ENCODE measurements at regions not wholly inside any gene's neighbourhood (a gene's known extent, or its start where the extent isn't known, plus 50 kb on each side); places are given as distances from the start of the nearest gene placed in this dataset.

- H3K27ac ChIP-seq = peak overlapping the region in 3 of 4 donors; percentile 40 to 77 (median 64)
These were observed 130.9 kb downstream of the CHSY1 start for GRCh38 chr15:101120987-101121386.

DNA sequence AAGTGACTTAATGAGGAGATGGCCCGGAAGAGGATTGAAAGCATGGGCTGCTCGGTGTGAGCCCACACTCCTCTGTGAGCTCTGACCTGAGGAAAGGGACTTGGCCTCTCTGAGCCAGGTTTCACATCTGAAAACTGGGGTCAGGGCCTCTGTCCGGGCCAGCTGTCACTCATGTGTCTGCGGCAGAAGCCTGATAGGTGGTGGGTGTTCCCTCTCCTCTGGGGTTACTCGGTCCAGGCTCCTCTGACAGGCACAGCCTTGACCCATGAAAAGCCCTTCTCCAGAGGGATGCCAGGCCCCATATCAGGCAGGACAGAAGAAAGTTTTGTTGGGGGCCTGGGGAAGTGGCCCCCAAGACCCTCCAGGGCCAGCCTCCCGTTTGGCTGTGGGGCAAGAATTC, 131.4 kb downstream of the CHSY1 start:
- no peak for DNase-seq
- TF ChIP-seq, protein P1, sequence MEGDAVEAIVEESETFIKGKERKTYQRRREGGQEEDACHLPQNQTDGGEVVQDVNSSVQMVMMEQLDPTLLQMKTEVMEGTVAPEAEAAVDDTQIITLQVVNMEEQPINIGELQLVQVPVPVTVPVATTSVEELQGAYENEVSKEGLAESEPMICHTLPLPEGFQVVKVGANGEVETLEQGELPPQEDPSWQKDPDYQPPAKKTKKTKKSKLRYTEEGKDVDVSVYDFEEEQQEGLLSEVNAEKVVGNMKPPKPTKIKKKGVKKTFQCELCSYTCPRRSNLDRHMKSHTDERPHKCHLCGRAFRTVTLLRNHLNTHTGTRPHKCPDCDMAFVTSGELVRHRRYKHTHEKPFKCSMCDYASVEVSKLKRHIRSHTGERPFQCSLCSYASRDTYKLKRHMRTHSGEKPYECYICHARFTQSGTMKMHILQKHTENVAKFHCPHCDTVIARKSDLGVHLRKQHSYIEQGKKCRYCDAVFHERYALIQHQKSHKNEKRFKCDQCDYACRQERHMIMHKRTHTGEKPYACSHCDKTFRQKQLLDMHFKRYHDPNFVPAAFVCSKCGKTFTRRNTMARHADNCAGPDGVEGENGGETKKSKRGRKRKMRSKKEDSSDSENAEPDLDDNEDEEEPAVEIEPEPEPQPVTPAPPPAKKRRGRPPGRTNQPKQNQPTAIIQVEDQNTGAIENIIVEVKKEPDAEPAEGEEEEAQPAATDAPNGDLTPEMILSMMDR (IDR thresholded peaks at IDR 0.05) = no peak
- TF ChIP-seq POLR2A (IDR thresholded peaks at IDR 0.05) = no peak
- no peaks in the 10 kb centered on the region for H3K36me3 ChIP-seq
- 91% methylated on average over 4 to 5 of the region's 6 CpGs for WGBS, 2 donors
- H3K27ac ChIP-seq = no peak overlapping the region
- peaks cover 8 to 31% (median 15%) of the 10 kb centered on the region in 3 donors for H3K4me1 ChIP-seq
- H3K9me3 ChIP-seq = no peaks in the 10 kb centered on the region
- no peak overlapping the region for H3K4me3 ChIP-seq
- H3K27me3 ChIP-seq = no peaks in the 10 kb centered on the region
- intact Hi-C loops (cut with DNase I) = no loop called here

More at GRCh38 chr15:101120987-101121386, 130.9 kb downstream of the CHSY1 start:
- TF ChIP-seq, protein P1 (IDR thresholded peaks at IDR 0.05) = no peak
- no peak for TF ChIP-seq POLR2A (IDR thresholded peaks at IDR 0.05)
- no peak for DNase-seq
- WGBS, 2 donors = 56 to 100% methylated on average over 2 to 10 of the region's 19 CpGs
- Histone ChIP-seq H3K4me3 (peak overlapping the region in 1 of 4 donors; percentile 55), H3K27me3 (no peaks in the 10 kb centered on the region), H3K9me3 (no peaks in the 10 kb centered on the region), H3K4me1 (peaks cover 8 to 32% (median 15%) of the 10 kb centered on the region in 3 donors), H3K36me3 (no peaks in the 10 kb centered on the region)
- intact Hi-C loops (cut with DNase I) = no loop called here
